ENCODE measurements at regions not wholly inside any gene's neighbourhood (a gene's known extent, or its start where the extent isn't known, plus 50 kb on each side); places are given as distances from the start of the nearest gene placed in this dataset.

GRCh38 chr7:125032943-125033342 is 103.3 kb upstream of the POT1 start:
- no peak for TF ChIP-seq CTCF (IDR thresholded peaks at IDR 0.05)
- TF ChIP-seq POLR2A (IDR thresholded peaks at IDR 0.05), result no peak
